Neural crest cell (in vitro differentiated cells): ENCODE measurements at regions not wholly inside any gene's neighbourhood (a gene's known extent, or its start where the extent isn't known, plus 50 kb on each side); places are given as distances from the start of the nearest gene placed in this dataset.

Experiments
- DNase-seq: peaks from one replicate; pipeline ENCODE4 v3.0.0; 2021; ENCODE audit warnings: low read depth, mixed read lengths, low spot score
- H3K27ac Mint-ChIP-seq: one replicate; pipeline ENCODE4 v1.8.0; 2021; ENCODE audit warnings: mild to moderate bottlenecking, mixed read lengths; ENCODE audit not compliant: unreplicated experiment
- H3K27me3 Mint-ChIP-seq: 2 replicates; pipeline ENCODE4 v1.8.0; 2021; ENCODE audit warnings: low read depth, mild to moderate bottlenecking, mixed read lengths
- H3K36me3 Mint-ChIP-seq: 2 replicates; pipeline ENCODE4 v1.8.0; 2021; ENCODE audit warnings: low read depth, mild to moderate bottlenecking, mixed read lengths
- H3K4me1 Mint-ChIP-seq: 2 replicates; pipeline ENCODE4 v1.8.0; 2021; ENCODE audit warnings: mixed read lengths
- H3K4me3 Mint-ChIP-seq: one replicate; pipeline ENCODE4 v1.8.0; 2021; ENCODE audit warnings: mild to moderate bottlenecking, mixed read lengths
- H3K9me3 Mint-ChIP-seq: 2 replicates; pipeline ENCODE4 v1.8.0; 2021; ENCODE audit warnings: mixed read lengths
- CTCF ChIP-seq: fragments of 200-600 bp; sonication (generic); conservative IDR thresholded peaks from 2 replicates; pipeline ENCODE4 v1.5.0; 2021; ENCODE audit warnings: antibody characterized with exemption, mild to moderate bottlenecking

- no peaks in the 10 kb centered on the region for H3K27me3 Mint-ChIP-seq
- no peaks in the 10 kb centered on the region for H3K36me3 Mint-ChIP-seq
- DNase-seq, result no peak
- no peak for TF ChIP-seq CTCF
- peaks cover 7% of the 10 kb centered on the region for H3K4me1 Mint-ChIP-seq
- no peak overlapping the region for H3K4me3 Mint-ChIP-seq
- no peak overlapping the region for H3K27ac Mint-ChIP-seq
- no peaks in the 10 kb centered on the region for H3K9me3 Mint-ChIP-seq
These were observed 51.2 kb upstream of the PJA1 start for GRCh38 chrX:69216446-69216845.

GRCh38 chrX:69215161-69215875 lies 50.1 kb upstream of the PJA1 start:
- Mint-ChIP-seq H3K9me3 (no peaks in the 10 kb centered on the region), H3K4me1 (peaks cover 7% of the 10 kb centered on the region), H3K27me3 (no peaks in the 10 kb centered on the region), H3K36me3 (no peaks in the 10 kb centered on the region), H3K27ac (no peak overlapping the region), H3K4me3 (no peak overlapping the region)
- DNase-seq, result no peak
- no peak for TF ChIP-seq CTCF
